ENCODE measurements at regions not wholly inside any gene's neighbourhood (a gene's known extent, or its start where the extent isn't known, plus 50 kb on each side); places are given as distances from the start of the nearest gene placed in this dataset.

DNA sequence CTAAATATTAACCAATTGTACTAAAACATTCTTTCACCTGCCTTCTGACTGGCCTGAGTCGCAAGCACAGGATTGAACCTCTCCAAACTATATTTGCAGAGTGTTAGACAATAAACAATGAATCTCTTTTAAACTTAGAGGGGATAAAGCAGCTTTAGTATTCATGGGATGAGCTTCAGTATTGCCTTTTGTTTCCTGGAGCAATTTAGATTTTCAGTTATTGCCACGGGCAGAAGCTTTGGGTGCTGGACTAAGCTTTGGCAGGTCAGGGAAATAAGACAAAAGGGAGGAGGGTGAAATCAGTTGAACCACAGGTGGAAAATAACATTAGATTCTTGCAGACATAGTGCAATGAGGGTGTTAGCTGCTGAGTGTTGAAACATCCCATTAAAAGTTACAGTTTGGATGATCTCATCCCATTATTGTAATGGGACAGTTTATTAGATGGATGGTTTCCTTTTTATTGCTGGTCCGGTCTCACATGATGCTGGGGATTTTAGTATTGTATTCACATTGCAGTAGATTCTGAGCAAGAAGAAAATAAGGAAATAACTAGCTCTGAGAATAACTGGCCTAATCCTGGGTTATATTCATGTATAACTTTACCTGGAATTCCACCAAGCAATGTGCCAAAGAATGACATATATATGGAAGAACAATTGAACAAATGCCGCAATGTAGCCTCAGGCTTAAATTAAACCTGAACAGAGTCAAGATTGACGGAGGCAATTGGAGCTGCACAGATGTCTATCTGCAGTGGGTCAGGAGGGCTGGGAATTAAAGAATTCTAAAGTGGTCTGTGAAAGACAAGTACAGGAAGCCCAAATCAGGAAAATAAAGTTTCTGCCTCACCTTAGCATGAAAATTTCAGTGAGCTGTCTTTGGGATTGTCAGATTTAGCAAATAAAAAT is 1092.8 kb upstream of the SEL1L start:
- DNase-seq (ENCODE audit: low spot score) (no peak), ATAC-seq (ENCODE audit: low read depth) (peak; percentile 29; the same call in 1 of the 3 replicates)
- H3K27me3 ChIP-seq (ENCODE audit: insufficient read depth, poor library complexity, severe bottlenecking) = peaks cover 6% of the 10 kb centered on the region
- H3K36me3 ChIP-seq (ENCODE audit: low read depth) = no peaks in the 10 kb centered on the region
- no peak overlapping the region for H3K4me3 ChIP-seq (ENCODE audit: severe bottlenecking)
- H3K27ac ChIP-seq (ENCODE audit: poor library complexity, severe bottlenecking) = no peak overlapping the region
- H3K4me1 ChIP-seq (ENCODE audit: insufficient read depth, poor library complexity, severe bottlenecking) = no peaks in the 10 kb centered on the region
- TF ChIP-seq, protein P1, sequence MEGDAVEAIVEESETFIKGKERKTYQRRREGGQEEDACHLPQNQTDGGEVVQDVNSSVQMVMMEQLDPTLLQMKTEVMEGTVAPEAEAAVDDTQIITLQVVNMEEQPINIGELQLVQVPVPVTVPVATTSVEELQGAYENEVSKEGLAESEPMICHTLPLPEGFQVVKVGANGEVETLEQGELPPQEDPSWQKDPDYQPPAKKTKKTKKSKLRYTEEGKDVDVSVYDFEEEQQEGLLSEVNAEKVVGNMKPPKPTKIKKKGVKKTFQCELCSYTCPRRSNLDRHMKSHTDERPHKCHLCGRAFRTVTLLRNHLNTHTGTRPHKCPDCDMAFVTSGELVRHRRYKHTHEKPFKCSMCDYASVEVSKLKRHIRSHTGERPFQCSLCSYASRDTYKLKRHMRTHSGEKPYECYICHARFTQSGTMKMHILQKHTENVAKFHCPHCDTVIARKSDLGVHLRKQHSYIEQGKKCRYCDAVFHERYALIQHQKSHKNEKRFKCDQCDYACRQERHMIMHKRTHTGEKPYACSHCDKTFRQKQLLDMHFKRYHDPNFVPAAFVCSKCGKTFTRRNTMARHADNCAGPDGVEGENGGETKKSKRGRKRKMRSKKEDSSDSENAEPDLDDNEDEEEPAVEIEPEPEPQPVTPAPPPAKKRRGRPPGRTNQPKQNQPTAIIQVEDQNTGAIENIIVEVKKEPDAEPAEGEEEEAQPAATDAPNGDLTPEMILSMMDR (IDR thresholded peaks at IDR 0.05; ENCODE audit: poor library complexity, severe bottlenecking) = no peak
- H3K9me3 ChIP-seq (ENCODE audit: severe bottlenecking) = no peaks in the 10 kb centered on the region

DNA sequence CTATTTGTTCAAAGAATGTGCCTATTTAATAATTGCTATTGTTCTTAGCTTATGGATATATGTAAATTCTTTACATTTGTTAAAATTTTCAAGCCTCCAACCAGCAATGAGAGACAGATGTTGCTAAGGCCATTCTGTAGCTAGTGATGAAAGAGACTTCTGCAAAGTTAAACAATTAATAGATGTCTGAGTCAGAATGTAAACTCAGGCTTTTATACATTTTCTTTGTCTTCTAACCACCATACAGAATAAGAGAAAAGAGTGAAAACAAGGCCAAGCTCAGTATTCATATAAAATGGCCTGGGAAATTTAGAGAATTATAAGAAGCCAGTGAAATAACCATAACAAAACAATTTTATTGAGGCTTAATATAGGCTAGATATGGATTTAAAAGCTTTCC is 1102.3 kb upstream of the SEL1L start:
- Histone ChIP-seq H3K4me3 (ENCODE audit: severe bottlenecking) (no peak overlapping the region), H3K9me3 (ENCODE audit: severe bottlenecking) (no peaks in the 10 kb centered on the region), H3K36me3 (ENCODE audit: low read depth) (no peaks in the 10 kb centered on the region), H3K27ac (ENCODE audit: poor library complexity, severe bottlenecking) (no peak overlapping the region), H3K4me1 (ENCODE audit: insufficient read depth, poor library complexity, severe bottlenecking) (no peaks in the 10 kb centered on the region), H3K27me3 (ENCODE audit: insufficient read depth, poor library complexity, severe bottlenecking) (no peaks in the 10 kb centered on the region)
- no peak for DNase-seq (ENCODE audit: low spot score)
- TF ChIP-seq, protein P1 (IDR thresholded peaks at IDR 0.05; ENCODE audit: poor library complexity, severe bottlenecking) = no peak
- ATAC-seq (ENCODE audit: low read depth) = no peak

DNA sequence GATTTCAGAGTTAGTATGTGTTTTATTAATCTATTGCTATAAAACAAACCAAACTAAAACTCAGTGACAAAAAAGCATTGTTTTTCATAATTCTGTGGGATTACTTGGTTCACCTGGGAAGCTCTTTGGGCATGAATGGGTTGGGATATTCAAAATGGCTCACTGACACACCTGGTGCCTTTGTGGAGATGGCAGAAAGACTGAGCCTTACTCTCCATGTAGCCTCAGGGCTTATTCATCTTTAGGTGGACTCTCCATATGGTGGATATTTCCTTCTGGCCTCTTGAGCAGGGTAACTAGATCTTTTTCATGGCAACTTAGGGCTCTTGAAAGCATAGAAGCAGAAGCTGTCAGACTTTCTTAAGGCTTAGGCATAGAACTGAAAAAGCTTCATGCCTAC is 1102.8 kb upstream of the SEL1L start:
- no peaks in the 10 kb centered on the region for H3K4me1 ChIP-seq (ENCODE audit: insufficient read depth, poor library complexity, severe bottlenecking)
- no peaks in the 10 kb centered on the region for H3K27me3 ChIP-seq (ENCODE audit: insufficient read depth, poor library complexity, severe bottlenecking)
- H3K4me3 ChIP-seq (ENCODE audit: severe bottlenecking) = no peak overlapping the region
- no peaks in the 10 kb centered on the region for H3K36me3 ChIP-seq (ENCODE audit: low read depth)
- TF ChIP-seq, protein P1 (IDR thresholded peaks at IDR 0.05; ENCODE audit: poor library complexity, severe bottlenecking) = no peak
- ATAC-seq (ENCODE audit: low read depth) (no peak), DNase-seq (ENCODE audit: low spot score) (no peak)
- no peaks in the 10 kb centered on the region for H3K9me3 ChIP-seq (ENCODE audit: severe bottlenecking)
- no peak overlapping the region for H3K27ac ChIP-seq (ENCODE audit: poor library complexity, severe bottlenecking)

DNA sequence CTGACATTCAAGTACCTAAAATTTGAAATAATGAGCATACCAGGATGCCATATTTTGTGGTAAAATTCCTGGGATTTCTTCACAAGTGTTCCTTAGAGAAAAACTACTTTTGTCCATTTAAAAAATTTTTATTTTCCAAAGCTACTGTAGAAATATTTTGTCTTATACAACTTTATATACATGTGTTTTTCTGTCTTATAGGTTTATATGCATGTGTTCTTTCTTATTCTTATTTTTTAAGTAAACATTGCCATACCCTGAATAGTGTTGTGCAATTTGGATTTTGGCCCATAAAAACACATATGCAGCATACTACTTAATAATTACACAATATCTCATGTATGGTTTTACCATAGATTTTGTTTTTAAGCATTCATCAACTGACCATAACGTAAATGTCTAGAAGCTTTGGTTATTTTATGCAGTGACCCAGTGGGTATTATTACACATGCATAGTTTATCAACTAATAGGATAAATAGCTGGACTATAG is 1107.4 kb upstream of the SEL1L start:
- ATAC-seq (ENCODE audit: low read depth) = no peak
- Histone ChIP-seq H3K36me3 (ENCODE audit: low read depth) (no peaks in the 10 kb centered on the region), H3K27me3 (ENCODE audit: insufficient read depth, poor library complexity, severe bottlenecking) (no peaks in the 10 kb centered on the region), H3K27ac (ENCODE audit: poor library complexity, severe bottlenecking) (no peak overlapping the region), H3K9me3 (ENCODE audit: severe bottlenecking) (no peaks in the 10 kb centered on the region), H3K4me1 (ENCODE audit: insufficient read depth, poor library complexity, severe bottlenecking) (no peaks in the 10 kb centered on the region), H3K4me3 (ENCODE audit: severe bottlenecking) (no peak overlapping the region)
- TF ChIP-seq, protein P1 (IDR thresholded peaks at IDR 0.05; ENCODE audit: poor library complexity, severe bottlenecking) = no peak
- DNase-seq (ENCODE audit: low spot score) = no peak

DNA sequence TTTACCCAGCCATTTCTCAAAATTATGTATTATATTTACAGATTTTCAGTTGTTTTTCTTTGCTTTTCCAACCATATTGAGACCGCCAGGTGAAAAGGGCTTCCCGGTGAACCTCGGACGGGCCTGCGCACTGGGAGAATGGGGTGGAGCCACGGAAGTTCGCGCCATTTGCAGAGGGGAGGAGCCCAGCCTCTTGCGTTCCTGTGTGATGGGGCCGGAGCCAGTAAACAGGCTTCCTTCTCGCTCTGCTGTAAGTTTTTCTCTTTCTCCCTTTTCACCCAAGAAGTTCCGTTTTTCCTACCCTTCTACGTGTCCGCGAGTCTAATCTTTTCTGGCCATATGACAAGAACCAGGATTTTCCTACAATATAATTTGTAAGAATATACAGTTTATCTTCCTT is 1108.8 kb upstream of the SEL1L start:
- Histone ChIP-seq H3K4me3 (ENCODE audit: severe bottlenecking) (no peak overlapping the region), H3K27me3 (ENCODE audit: insufficient read depth, poor library complexity, severe bottlenecking) (no peaks in the 10 kb centered on the region), H3K4me1 (ENCODE audit: insufficient read depth, poor library complexity, severe bottlenecking) (no peaks in the 10 kb centered on the region), H3K9me3 (ENCODE audit: severe bottlenecking) (no peaks in the 10 kb centered on the region), H3K36me3 (ENCODE audit: low read depth) (no peaks in the 10 kb centered on the region), H3K27ac (ENCODE audit: poor library complexity, severe bottlenecking) (no peak overlapping the region)
- no peak for ATAC-seq (ENCODE audit: low read depth)
- no peak for DNase-seq (ENCODE audit: low spot score)
- TF ChIP-seq, protein P1 (IDR thresholded peaks at IDR 0.05; ENCODE audit: poor library complexity, severe bottlenecking) = no peak

Measured in RWPE2 (cell line).